Prostate gland (tissue), 2 donors: ENCODE measurements at regions not wholly inside any gene's neighbourhood (a gene's known extent, or its start where the extent isn't known, plus 50 kb on each side); places are given as distances from the start of the nearest gene placed in this dataset.

Experiments used
- DNase-seq: peaks from one replicate; pipeline ENCODE4 v3.0.0-alpha.2; 2019; ENCODE audit warnings: low spot score
- H3K27ac ChIP-seq, 2 donors: fragments of 200-600 bp; sonication (generic); 2 replicates each; pipeline ENCODE4 v1.5.1; 2017 to 2019
- H3K27me3 ChIP-seq: fragments of 200-600 bp; sonication (generic); replicated peaks from 2 replicates; pipeline ENCODE4 v1.5.1; 2019; ENCODE audit not compliant: insufficient read depth
- H3K36me3 ChIP-seq, 2 donors: fragments of 200-600 bp; sonication (generic); 1 replicate in 1 of 2; 2 replicates in 1 of 2; pipeline versions ENCODE4 v1.5.1 to v1.8.1; 2017 to 2019
- H3K4me1 ChIP-seq: fragments of 200-600 bp; sonication (generic); replicated peaks from 2 replicates; pipeline ENCODE4 v1.5.1; 2019
- H3K4me3 ChIP-seq, 2 donors: fragments of 200-600 bp; sonication (generic); 2 replicates each; pipeline ENCODE4 v1.5.1; 2017 to 2019
- H3K9me3 ChIP-seq: fragments of 200-600 bp; sonication (generic); 2 replicates; pipeline ENCODE4 v1.5.1; 2017
- POLR2A ChIP-seq: fragments of 450-650 bp; IDR thresholded peaks from one replicate; pipeline ENCODE4 v1.6.1; 2016; ENCODE audit warnings: antibody characterized with exemption, mild to moderate bottlenecking
- POLR2AphosphoS5 ChIP-seq: sonication (generic); formaldehyde crosslinking; IDR thresholded peaks from one replicate; pipeline ENCODE4 v1.6.1; 2017; ENCODE audit warnings: antibody characterized with exemption
- WGBS: methylation state at CpG from one replicate; pipeline ENCODE4 v1.1.5; 2018; 5-methylcytosine and 5-hydroxymethylcytosine counted together
- intact Hi-C: fragments of 100-400 bp; cut with DNase I; formaldehyde crosslinking; loops from one replicate; pipeline ENCODE4 v1.14.2; 2022
- TF ChIP-seq, protein P1 (sequence below), 4 experiments: fragments of 200-600 bp in 2 of 4; fragments of 450-650 bp in 2 of 4; sonication (generic) in 2 of 4; IDR thresholded peaks; 1 replicate in 3 of 4; 2 replicates in 1 of 4; pipeline ENCODE4 v1.5.1; 2016 to 2019; ENCODE audit warnings: antibody characterized with exemption in 4 of 4, mild to moderate bottlenecking in 2 of 4, moderate library complexity in 2 of 4

DNA sequence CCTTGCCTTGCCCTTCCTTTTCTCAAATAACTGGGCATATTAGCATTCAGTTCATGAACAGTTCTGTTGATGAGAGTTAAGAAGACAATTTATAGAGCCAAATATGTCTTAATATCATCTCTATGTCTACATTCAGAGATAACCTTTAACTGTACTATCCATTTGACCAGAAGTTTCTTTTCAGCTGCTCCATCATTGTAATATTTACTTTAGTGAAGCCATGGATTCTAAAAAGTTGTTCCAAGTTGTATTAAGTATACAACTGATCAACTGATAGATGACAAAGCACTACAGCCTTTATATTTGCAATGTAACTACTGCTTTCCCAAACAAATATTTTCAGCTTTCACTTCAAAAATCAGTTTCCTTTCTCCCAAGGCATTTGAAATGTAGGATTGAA lies 1252.7 kb downstream of the EPHA7 start:
- Histone ChIP-seq H3K4me1 (no peaks in the 10 kb centered on the region), H3K36me3 (no peaks in the 10 kb centered on the region), H3K9me3 (no peaks in the 10 kb centered on the region), H3K4me3 (no peak overlapping the region), H3K27me3 (no peaks in the 10 kb centered on the region), H3K27ac (no peak overlapping the region)
- DNase-seq, result no peak
- intact Hi-C loops, result no loop called here
- TF ChIP-seq, protein P1, sequence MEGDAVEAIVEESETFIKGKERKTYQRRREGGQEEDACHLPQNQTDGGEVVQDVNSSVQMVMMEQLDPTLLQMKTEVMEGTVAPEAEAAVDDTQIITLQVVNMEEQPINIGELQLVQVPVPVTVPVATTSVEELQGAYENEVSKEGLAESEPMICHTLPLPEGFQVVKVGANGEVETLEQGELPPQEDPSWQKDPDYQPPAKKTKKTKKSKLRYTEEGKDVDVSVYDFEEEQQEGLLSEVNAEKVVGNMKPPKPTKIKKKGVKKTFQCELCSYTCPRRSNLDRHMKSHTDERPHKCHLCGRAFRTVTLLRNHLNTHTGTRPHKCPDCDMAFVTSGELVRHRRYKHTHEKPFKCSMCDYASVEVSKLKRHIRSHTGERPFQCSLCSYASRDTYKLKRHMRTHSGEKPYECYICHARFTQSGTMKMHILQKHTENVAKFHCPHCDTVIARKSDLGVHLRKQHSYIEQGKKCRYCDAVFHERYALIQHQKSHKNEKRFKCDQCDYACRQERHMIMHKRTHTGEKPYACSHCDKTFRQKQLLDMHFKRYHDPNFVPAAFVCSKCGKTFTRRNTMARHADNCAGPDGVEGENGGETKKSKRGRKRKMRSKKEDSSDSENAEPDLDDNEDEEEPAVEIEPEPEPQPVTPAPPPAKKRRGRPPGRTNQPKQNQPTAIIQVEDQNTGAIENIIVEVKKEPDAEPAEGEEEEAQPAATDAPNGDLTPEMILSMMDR (IDR thresholded peaks at IDR 0.05), result no peak
- TF ChIP-seq POLR2AphosphoS5 (no peak), POLR2A (no peak)

- Histone ChIP-seq H3K4me1 (no peaks in the 10 kb centered on the region), H3K27ac (no peak overlapping the region), H3K4me3 (no peak overlapping the region), H3K36me3 (no peaks in the 10 kb centered on the region), H3K27me3 (no peaks in the 10 kb centered on the region), H3K9me3 (no peaks in the 10 kb centered on the region)
- intact Hi-C loops, result no loop called here
- TF ChIP-seq, protein P1 (IDR thresholded peaks at IDR 0.05), result no peak
- TF ChIP-seq POLR2AphosphoS5, result no peak
- DNase-seq, result no peak
Observed at GRCh38 chr6:92161953-92162352, 1257.4 kb downstream of the EPHA7 start.

- no peak for DNase-seq
- no peaks in the 10 kb centered on the region for H3K36me3 ChIP-seq
- intact Hi-C loops, result no loop called here
- H3K27ac ChIP-seq, result no peak overlapping the region
- H3K9me3 ChIP-seq, result no peaks in the 10 kb centered on the region
- WGBS, result 85% methylated on average over 3 of the region's 3 CpGs
- H3K4me1 ChIP-seq, result no peaks in the 10 kb centered on the region
- no peak overlapping the region for H3K4me3 ChIP-seq
- no peaks in the 10 kb centered on the region for H3K27me3 ChIP-seq
- TF ChIP-seq POLR2A (no peak), POLR2AphosphoS5 (no peak)
- TF ChIP-seq, protein P1 (IDR thresholded peaks at IDR 0.05), result no peak
Observed at GRCh38 chr6:92160226-92160625, 1259.1 kb downstream of the EPHA7 start.

DNA sequence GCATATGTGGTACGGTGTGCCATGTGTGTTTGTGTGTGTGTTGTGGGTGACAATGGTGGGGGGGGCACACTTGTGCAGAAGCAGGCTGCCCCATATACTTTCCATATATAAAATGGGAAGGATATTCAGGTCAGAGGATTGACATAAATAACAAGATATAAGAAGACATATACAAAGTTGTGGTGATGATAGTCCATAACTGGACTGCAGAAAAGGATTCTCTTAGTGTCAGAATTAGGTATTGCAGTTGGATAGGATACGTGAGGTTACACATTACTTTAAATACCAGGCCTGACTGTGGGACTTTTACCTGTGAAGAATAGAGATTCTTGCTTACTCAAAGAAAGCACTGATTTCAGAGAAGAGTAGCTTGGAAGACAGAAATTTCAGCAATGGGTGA lies 1260.3 kb downstream of the EPHA7 start:
- TF ChIP-seq, protein P1 (IDR thresholded peaks at IDR 0.05), result no peak
- TF ChIP-seq POLR2A (no peak), POLR2AphosphoS5 (no peak)
- no peaks in the 10 kb centered on the region for H3K27me3 ChIP-seq
- H3K4me3 ChIP-seq, result no peak overlapping the region
- no peaks in the 10 kb centered on the region for H3K4me1 ChIP-seq
- 94% methylated on average over 2 of the region's 2 CpGs for WGBS
- DNase-seq, result no peak
- no peaks in the 10 kb centered on the region for H3K36me3 ChIP-seq
- intact Hi-C loops, result no loop called here
- no peaks in the 10 kb centered on the region for H3K9me3 ChIP-seq
- no peak overlapping the region for H3K27ac ChIP-seq

- H3K27me3 ChIP-seq, result no peaks in the 10 kb centered on the region
- H3K9me3 ChIP-seq, result no peaks in the 10 kb centered on the region
- H3K36me3 ChIP-seq, result no peaks in the 10 kb centered on the region
- intact Hi-C loops, result no loop called here
- DNase-seq, result no peak
- no peak overlapping the region for H3K27ac ChIP-seq
- TF ChIP-seq POLR2A (no peak), POLR2AphosphoS5 (no peak)
- TF ChIP-seq, protein P1 (IDR thresholded peaks at IDR 0.05), result no peak
- H3K4me1 ChIP-seq, result no peaks in the 10 kb centered on the region
- no peak overlapping the region for H3K4me3 ChIP-seq
Observed at GRCh38 chr6:92150553-92150952, 1268.8 kb downstream of the EPHA7 start.
